SK-N-SH treated with all-trans-retinoic acid at 6 μM for 48 hours (cell line): ENCODE measurements at regions not wholly inside any gene's neighbourhood (a gene's known extent, or its start where the extent isn't known, plus 50 kb on each side); places are given as distances from the start of the nearest gene placed in this dataset.

ENCODE experiments used
- ISL1 ChIP-seq: fragments of 250-450 bp; sonication (Bioruptor Pico); IDR thresholded peaks from 2 replicates; pipeline ENCODE4 v2.1.2; 2022; ENCODE audit warnings: mild to moderate bottlenecking, moderate library complexity
- TCF4 ChIP-seq: fragments of 250-450 bp; sonication (Bioruptor Pico); IDR thresholded peaks from 2 replicates; pipeline ENCODE4 v1.8.0; 2021; ENCODE audit warnings: mild to moderate bottlenecking, moderate library complexity, borderline replicate concordance
- ZFP30 ChIP-seq: fragments of 450-650 bp; formaldehyde crosslinking; IDR thresholded peaks from 2 replicates; pipeline ENCODE4 v1.5.0; 2022; ENCODE audit warnings: mild to moderate bottlenecking, moderate library complexity
- TF ChIP-seq, protein P1 (sequence below): fragments of 250-450 bp; sonication (Bioruptor Pico); IDR thresholded peaks from 2 replicates; pipeline ENCODE4 v1.5.0; 2020; ENCODE audit warnings: mild to moderate bottlenecking, moderate library complexity
- TF ChIP-seq, protein P2 (sequence below): fragments of 250-450 bp; sonication (Bioruptor Pico); IDR thresholded peaks from 2 replicates; pipeline ENCODE4 v1.8.0; 2021; ENCODE audit warnings: low read depth, mild to moderate bottlenecking, moderate library complexity, borderline replicate concordance

DNA sequence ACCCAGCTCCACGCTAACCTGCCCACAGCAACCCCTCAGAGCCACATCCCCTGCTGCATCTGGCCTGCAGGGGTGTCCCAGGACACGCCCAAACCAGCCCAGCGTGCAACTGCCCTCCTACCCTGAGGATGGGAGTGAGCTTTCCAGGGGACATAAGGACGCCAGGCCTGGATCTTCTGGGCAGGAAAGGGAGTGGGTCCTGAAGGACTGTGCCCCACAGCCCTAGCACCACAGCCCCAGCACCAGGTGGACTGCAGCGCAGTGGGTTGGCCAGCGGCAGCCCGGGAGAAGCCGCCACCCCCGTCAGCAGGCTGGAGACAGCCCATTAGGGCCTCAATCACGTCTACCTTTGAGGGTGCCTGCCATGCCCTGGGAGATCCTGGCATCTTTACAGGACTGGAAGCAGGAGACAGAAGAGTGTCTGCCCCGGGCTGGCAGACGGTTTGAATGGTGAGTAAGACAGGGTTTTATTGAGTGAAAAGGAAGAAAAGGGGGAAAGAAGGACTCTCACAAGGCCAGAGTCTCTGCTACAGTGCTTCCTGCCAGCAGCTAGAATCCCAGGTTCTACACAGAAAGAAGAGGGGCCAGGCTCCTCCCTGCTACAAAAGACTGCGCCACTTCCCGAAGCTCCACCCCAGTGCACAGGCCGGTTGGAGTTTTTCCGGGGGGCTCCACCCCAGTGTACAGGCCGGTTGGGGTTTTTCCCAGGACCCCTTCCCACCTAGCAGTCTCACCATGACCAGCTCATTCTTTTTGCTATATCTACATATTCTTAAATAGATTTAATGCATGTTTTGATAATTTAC is 69.8 kb upstream of the KCTD7 start:
- TF ChIP-seq ISL1 (CRISPR knock-in tag) = no peak
- TF ChIP-seq, protein P1, sequence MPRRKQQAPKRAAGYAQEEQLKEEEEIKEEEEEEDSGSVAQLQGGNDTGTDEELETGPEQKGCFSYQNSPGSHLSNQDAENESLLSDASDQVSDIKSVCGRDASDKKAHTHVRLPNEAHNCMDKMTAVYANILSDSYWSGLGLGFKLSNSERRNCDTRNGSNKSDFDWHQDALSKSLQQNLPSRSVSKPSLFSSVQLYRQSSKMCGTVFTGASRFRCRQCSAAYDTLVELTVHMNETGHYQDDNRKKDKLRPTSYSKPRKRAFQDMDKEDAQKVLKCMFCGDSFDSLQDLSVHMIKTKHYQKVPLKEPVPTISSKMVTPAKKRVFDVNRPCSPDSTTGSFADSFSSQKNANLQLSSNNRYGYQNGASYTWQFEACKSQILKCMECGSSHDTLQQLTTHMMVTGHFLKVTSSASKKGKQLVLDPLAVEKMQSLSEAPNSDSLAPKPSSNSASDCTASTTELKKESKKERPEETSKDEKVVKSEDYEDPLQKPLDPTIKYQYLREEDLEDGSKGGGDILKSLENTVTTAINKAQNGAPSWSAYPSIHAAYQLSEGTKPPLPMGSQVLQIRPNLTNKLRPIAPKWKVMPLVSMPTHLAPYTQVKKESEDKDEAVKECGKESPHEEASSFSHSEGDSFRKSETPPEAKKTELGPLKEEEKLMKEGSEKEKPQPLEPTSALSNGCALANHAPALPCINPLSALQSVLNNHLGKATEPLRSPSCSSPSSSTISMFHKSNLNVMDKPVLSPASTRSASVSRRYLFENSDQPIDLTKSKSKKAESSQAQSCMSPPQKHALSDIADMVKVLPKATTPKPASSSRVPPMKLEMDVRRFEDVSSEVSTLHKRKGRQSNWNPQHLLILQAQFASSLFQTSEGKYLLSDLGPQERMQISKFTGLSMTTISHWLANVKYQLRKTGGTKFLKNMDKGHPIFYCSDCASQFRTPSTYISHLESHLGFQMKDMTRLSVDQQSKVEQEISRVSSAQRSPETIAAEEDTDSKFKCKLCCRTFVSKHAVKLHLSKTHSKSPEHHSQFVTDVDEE (CRISPR knock-in tag) = no peak
- TF ChIP-seq ZFP30 (CRISPR knock-in tag) = no peak
- no peak for TF ChIP-seq TCF4
- TF ChIP-seq, protein P2, sequence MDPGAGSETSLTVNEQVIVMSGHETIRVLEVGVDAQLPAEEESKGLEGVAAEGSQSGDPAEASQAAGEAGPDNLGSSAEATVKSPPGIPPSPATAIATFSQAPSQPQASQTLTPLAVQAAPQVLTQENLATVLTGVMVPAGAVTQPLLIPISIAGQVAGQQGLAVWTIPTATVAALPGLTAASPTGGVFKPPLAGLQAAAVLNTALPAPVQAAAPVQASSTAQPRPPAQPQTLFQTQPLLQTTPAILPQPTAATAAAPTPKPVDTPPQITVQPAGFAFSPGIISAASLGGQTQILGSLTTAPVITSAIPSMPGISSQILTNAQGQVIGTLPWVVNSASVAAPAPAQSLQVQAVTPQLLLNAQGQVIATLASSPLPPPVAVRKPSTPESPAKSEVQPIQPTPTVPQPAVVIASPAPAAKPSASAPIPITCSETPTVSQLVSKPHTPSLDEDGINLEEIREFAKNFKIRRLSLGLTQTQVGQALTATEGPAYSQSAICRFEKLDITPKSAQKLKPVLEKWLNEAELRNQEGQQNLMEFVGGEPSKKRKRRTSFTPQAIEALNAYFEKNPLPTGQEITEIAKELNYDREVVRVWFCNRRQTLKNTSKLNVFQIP = no peak
